Omental fat pad (tissue), 3 donors: ENCODE measurements at regions not wholly inside any gene's neighbourhood (a gene's known extent, or its start where the extent isn't known, plus 50 kb on each side); places are given as distances from the start of the nearest gene placed in this dataset.

Experiments used
- ATAC-seq: fragments of 150-250 bp; one replicate; pipeline ENCODE4 v1.9.1; 2016; ENCODE audit warnings: mild to moderate bottlenecking, moderate library complexity; ENCODE audit not compliant: low FRiP score
- DNase-seq: peaks from one replicate; pipeline ENCODE4 v3.0.0-alpha.2; 2019; ENCODE audit warnings: low spot score
- CTCF ChIP-seq, 3 donors: fragments of 450-650 bp; IDR thresholded peaks; one replicate each; pipeline ENCODE4 v1.5.1; 2016 to 2017; ENCODE audit warnings: antibody characterized with exemption in 3 of 3, mild to moderate bottlenecking in 3 of 3, moderate library complexity in 2 of 3

GRCh38 chr21:38709876-38710275 is 95.9 kb upstream of the ETS2 start:
- TF ChIP-seq CTCF (IDR thresholded peaks at IDR 0.05), result no peak
- no peak for DNase-seq
- ATAC-seq, result no peak

DNA sequence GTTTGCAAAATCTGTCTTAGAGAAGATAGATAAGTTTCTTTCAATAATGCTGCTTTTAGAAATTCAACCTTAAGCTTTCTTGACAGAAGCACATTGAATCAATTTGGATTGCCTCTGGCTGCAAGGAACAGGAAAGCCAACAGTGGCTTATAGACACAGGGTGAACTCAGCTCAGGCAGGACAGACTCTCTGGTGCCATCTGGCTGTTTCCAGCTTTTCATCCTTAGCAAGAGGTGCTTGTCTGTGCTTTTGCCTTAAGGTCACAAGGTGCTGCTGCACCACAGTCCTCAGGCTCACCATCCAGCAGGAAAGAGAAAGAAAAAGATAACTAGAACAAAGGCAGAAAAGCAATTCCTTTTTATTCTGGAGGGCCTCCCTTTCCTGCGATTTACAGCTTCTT is 93.7 kb upstream of the ETS2 start:
- no peak for TF ChIP-seq CTCF (IDR thresholded peaks at IDR 0.05)
- no peak for ATAC-seq
- no peak for DNase-seq

DNA sequence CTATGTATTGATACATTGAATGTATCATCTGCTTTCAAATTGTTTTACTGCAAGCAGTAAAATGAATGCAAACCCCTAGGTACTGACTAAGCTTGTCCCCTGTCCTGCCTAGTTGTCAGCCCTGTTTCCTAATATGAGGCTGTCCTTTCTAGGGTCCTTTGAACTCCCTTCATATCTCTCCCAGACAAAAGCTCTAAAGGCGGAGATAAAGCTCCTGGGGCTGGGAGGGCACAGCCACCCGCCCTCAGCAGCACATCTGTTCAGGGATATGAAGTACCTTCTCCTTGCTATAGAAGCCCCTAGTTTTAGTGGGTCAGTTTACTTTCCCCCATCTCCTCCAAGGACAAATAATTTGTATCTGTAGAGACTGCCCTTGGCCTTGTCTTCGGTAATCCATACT is 93.1 kb upstream of the ETS2 start:
- DNase-seq (no peak), ATAC-seq (no peak)
- TF ChIP-seq CTCF (IDR thresholded peaks at IDR 0.05), result no peak

GRCh38 chr21:38714039-38714817 is 91.5 kb upstream of the ETS2 start:
- DNase-seq (no peak), ATAC-seq (no peak)
- TF ChIP-seq CTCF (IDR thresholded peaks at IDR 0.05), result no peak

- no peak for TF ChIP-seq CTCF (IDR thresholded peaks at IDR 0.05)
These were observed 90.7 kb upstream of the ETS2 start for GRCh38 chr21:38714999-38715398.

GRCh38 chr21:38716088-38716487 is 89.6 kb upstream of the ETS2 start:
- TF ChIP-seq CTCF (IDR thresholded peaks at IDR 0.05), result no peak
- DNase-seq (no peak), ATAC-seq (no peak)

More at GRCh38 chr21:38714999-38715398, 90.7 kb upstream of the ETS2 start:
- ATAC-seq (no peak), DNase-seq (no peak)

DNA sequence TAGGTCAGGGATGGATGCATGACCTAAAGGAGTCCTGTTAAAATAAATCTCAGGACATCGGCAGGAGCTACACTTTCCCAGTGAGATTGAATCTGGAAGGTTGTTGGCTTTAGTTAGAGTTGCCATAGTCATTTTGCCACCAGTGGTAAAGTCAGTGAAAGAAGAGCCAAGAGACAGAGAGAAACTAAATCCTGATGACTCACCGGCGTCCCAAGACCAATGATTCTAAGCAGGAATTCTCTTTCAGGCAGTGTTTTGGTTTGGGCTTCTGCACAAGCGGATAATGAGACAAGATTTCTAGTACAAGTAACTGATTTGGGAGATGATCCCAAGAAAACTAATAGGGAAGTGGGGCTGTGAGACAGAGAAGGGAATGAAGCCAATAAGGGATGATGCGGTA is 88.8 kb upstream of the ETS2 start:
- no peak for DNase-seq
- no peak for TF ChIP-seq CTCF (IDR thresholded peaks at IDR 0.05)
- ATAC-seq, result no peak
